Transverse colon (tissue), 4 donors: ENCODE measurements at regions not wholly inside any gene's neighbourhood (a gene's known extent, or its start where the extent isn't known, plus 50 kb on each side); places are given as distances from the start of the nearest gene placed in this dataset.

Source experiments
- POLR2A ChIP-seq: fragments of 450-650 bp; IDR thresholded peaks from one replicate; pipeline ENCODE4 v1.6.1; 2016; ENCODE audit warnings: antibody characterized with exemption, mild to moderate bottlenecking, moderate library complexity
- POLR2AphosphoS5 ChIP-seq, 3 donors: sonication (generic); formaldehyde crosslinking; IDR thresholded peaks; one replicate each; pipeline ENCODE4 v1.6.1; 2016; ENCODE audit warnings: antibody characterized with exemption in 3 of 3
- TF ChIP-seq, protein P1 (sequence below), 5 experiments: fragments of 200-600 bp in 3 of 5; fragments of 450-650 bp in 2 of 5; sonication (generic) in 3 of 5; IDR thresholded peaks; 1 replicate in 2 of 5; 2 replicates in 3 of 5; pipeline ENCODE4 v1.5.1; 2016 to 2017; ENCODE audit warnings: antibody characterized with exemption in 5 of 5, inconsistent platforms in 3 of 5, mild to moderate bottlenecking in 2 of 5, moderate library complexity in 1 of 5

DNA sequence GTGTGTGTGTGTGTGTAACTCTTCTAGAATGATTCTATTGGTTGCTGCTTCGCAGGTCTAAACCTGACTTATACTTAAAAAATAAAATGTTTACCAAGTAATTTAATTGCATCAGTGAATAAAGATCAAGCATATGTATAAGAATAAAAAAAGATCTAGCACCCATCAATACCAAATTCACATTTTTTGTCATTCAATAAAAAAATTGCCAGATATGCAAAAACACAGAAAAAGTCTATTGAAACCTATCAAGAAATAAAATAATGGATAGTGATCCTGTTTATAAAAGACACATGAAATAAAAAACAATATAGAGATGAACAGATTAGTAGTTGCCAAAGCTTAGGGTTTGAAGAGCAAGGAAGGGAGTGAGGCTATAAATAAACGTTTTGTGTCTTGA lies 2095.0 kb upstream of the ACO1 start:
- TF ChIP-seq, protein P1, sequence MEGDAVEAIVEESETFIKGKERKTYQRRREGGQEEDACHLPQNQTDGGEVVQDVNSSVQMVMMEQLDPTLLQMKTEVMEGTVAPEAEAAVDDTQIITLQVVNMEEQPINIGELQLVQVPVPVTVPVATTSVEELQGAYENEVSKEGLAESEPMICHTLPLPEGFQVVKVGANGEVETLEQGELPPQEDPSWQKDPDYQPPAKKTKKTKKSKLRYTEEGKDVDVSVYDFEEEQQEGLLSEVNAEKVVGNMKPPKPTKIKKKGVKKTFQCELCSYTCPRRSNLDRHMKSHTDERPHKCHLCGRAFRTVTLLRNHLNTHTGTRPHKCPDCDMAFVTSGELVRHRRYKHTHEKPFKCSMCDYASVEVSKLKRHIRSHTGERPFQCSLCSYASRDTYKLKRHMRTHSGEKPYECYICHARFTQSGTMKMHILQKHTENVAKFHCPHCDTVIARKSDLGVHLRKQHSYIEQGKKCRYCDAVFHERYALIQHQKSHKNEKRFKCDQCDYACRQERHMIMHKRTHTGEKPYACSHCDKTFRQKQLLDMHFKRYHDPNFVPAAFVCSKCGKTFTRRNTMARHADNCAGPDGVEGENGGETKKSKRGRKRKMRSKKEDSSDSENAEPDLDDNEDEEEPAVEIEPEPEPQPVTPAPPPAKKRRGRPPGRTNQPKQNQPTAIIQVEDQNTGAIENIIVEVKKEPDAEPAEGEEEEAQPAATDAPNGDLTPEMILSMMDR (IDR thresholded peaks at IDR 0.05), result no peak
- TF ChIP-seq POLR2A (no peak), POLR2AphosphoS5 (IDR thresholded peaks at IDR 0.05) (no peak)
